Colonic mucosa (tissue), 4 donors: ENCODE measurements at regions not wholly inside any gene's neighbourhood (a gene's known extent, or its start where the extent isn't known, plus 50 kb on each side); places are given as distances from the start of the nearest gene placed in this dataset.

Experiments
- DNase-seq: peaks from one replicate; pipeline ENCODE4 v3.0.0-alpha.2; 2020
- H3K27ac ChIP-seq: fragments of 200-600 bp; one replicate; pipeline ENCODE4 v1.8.0; 2021
- H3K27me3 ChIP-seq: fragments of 200-600 bp; one replicate; pipeline ENCODE4 v1.8.0; 2021
- H3K36me3 ChIP-seq: fragments of 200-600 bp; one replicate; pipeline ENCODE4 v1.8.0; 2021
- H3K4me1 ChIP-seq: fragments of 200-600 bp; one replicate; pipeline ENCODE4 v1.8.0; 2021; ENCODE audit warnings: mild to moderate bottlenecking
- H3K4me3 ChIP-seq: fragments of 200-600 bp; one replicate; pipeline ENCODE4 v1.8.0; 2021
- H3K9ac ChIP-seq, 2 donors: one replicate each; pipeline ENCODE4 v1.7.0; 2013; ENCODE audit warnings: control low read depth in 2 of 2, low read depth in 2 of 2, low read length in 2 of 2
- H3K9me3 ChIP-seq: fragments of 200-600 bp; one replicate; pipeline ENCODE4 v1.8.0; 2021
- intact Hi-C: fragments of 100-400 bp; cut with DNase I; formaldehyde crosslinking; loops from one replicate; pipeline ENCODE4 v1.14.1; 2022
- TF ChIP-seq, protein P1 (sequence below): fragments of 200-600 bp; IDR thresholded peaks from one replicate; pipeline ENCODE4 v1.8.0; 2022; ENCODE audit warnings: antibody characterized with exemption, mild to moderate bottlenecking
- donor health status: healthy.
- donor health status: DM: no; HTN: no; CAD: no.
- donor health status: DM: no; HTN: no; CAD: no.

DNA sequence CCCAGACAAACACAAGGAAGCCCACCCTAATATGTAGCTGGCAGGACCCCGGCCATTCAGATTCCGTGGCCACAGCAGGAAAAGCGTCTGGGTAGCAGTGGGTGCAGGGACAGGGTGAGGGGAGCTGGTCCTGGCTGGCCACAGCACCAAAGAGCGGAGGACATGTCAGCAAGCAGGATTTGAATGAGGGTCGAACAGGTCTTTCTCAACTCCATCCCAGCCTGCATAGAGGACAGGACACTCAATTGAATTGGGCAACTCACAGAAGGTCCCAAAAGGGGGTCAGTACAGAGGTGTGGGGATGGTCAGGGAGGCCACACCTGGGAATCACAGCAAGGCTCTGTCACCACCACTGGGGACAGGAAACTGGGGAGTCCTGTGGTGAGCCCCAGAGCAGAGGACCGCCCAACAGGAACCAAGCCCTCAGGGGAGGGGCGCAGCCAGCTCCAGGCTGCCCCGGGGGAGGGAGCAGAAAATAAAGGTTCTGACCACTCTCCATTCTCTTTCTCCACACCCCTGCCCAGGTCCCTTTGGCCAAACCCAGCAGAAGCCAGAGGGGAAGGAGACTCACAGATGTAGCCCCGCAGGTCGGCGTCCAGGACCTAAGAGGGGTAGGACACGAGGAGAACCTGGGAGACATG lies 108.7 kb upstream of the PPP2R2D start:
- DNase-seq, result no peak
- intact Hi-C loops, result no loop called here
- no peaks in the 10 kb centered on the region for H3K27me3 ChIP-seq

DNA sequence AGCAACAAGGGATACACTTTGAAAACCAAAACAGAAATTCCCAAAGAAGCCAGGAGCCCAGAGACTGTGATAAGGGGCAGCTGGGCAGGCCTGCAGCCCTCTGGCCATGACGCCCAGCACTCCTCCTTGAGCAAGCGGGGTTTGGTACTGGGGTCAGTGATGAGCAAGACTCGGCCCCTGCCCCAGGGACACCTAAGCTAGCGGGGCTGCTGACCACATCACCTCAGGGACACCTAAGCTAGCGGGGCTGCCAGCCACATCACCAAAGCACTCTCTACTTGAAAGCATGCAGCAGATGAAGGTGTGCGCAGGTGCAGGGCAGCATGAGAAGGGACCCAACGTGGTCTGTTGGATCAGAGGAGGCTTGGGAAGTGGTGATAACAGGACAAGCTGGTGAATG lies 108.0 kb upstream of the PPP2R2D start:
- H3K27ac ChIP-seq, result no peak overlapping the region
- H3K9ac ChIP-seq, result no peak overlapping the region
- no peaks in the 10 kb centered on the region for H3K27me3 ChIP-seq
- intact Hi-C loops, result no loop called here
- no peaks in the 10 kb centered on the region for H3K9me3 ChIP-seq
- no peak for DNase-seq
- TF ChIP-seq, protein P1, sequence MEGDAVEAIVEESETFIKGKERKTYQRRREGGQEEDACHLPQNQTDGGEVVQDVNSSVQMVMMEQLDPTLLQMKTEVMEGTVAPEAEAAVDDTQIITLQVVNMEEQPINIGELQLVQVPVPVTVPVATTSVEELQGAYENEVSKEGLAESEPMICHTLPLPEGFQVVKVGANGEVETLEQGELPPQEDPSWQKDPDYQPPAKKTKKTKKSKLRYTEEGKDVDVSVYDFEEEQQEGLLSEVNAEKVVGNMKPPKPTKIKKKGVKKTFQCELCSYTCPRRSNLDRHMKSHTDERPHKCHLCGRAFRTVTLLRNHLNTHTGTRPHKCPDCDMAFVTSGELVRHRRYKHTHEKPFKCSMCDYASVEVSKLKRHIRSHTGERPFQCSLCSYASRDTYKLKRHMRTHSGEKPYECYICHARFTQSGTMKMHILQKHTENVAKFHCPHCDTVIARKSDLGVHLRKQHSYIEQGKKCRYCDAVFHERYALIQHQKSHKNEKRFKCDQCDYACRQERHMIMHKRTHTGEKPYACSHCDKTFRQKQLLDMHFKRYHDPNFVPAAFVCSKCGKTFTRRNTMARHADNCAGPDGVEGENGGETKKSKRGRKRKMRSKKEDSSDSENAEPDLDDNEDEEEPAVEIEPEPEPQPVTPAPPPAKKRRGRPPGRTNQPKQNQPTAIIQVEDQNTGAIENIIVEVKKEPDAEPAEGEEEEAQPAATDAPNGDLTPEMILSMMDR, result no peak
- H3K4me1 ChIP-seq, result no peaks in the 10 kb centered on the region
- H3K36me3 ChIP-seq, result no peaks in the 10 kb centered on the region
- no peak overlapping the region for H3K4me3 ChIP-seq

More for the DNA sequence above, 108.7 kb upstream of the PPP2R2D start:
- Histone ChIP-seq H3K36me3 (no peaks in the 10 kb centered on the region), H3K4me3 (no peak overlapping the region), H3K9ac (no peak overlapping the region), H3K4me1 (no peaks in the 10 kb centered on the region), H3K27ac (no peak overlapping the region), H3K9me3 (no peaks in the 10 kb centered on the region)
- TF ChIP-seq, protein P1, result no peak

DNA sequence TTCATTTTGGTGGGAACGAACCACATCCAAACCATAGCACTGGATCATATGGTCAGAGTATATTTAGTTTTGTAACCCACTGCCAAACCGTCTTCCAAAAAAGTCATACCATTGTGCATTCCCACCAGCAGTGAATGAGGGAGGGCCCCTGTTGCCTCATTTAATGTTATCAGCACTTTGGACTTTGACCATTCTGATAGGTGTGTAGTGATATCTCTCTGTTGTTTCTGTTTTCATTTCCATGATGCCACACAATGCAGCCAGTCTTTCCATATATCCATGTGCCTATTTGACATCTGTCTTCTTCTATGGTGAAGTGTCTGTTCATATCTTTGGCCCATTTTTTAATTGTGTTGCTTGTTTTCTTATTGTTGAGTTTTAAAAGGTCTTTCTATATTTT lies 105.0 kb upstream of the PPP2R2D start:
- Histone ChIP-seq H3K27ac (no peak overlapping the region), H3K4me3 (no peak overlapping the region), H3K4me1 (no peaks in the 10 kb centered on the region), H3K36me3 (no peaks in the 10 kb centered on the region), H3K9ac (no peak overlapping the region), H3K9me3 (no peaks in the 10 kb centered on the region), H3K27me3 (no peaks in the 10 kb centered on the region)
- TF ChIP-seq, protein P1, result no peak
- intact Hi-C loops, result no loop called here
- DNase-seq, result no peak

DNA sequence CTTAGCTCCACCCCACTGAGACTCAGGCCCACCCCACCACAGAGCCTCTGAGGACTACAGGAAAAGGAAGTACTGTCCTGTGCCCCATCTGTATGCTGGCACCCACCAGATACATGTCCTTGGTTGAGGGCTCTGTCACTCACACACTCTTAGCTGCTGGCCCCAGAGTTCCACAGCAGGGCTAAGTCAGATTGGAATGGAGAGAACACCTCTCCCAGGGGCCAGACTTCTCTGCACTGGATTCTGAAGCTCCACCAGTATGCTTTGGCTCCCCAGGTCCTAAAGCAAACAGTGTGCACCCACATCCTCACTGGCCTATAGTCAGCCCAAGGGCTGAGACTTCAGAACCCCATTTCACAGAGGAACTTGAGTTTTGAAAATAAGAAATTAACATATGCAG lies 103.2 kb upstream of the PPP2R2D start:
- Histone ChIP-seq H3K4me3 (no peak overlapping the region), H3K27ac (no peak overlapping the region), H3K27me3 (no peaks in the 10 kb centered on the region), H3K4me1 (no peaks in the 10 kb centered on the region), H3K9ac (no peak overlapping the region), H3K36me3 (no peaks in the 10 kb centered on the region), H3K9me3 (no peaks in the 10 kb centered on the region)
- TF ChIP-seq, protein P1, result no peak
- intact Hi-C loops, result no loop called here
- DNase-seq, result no peak

DNA sequence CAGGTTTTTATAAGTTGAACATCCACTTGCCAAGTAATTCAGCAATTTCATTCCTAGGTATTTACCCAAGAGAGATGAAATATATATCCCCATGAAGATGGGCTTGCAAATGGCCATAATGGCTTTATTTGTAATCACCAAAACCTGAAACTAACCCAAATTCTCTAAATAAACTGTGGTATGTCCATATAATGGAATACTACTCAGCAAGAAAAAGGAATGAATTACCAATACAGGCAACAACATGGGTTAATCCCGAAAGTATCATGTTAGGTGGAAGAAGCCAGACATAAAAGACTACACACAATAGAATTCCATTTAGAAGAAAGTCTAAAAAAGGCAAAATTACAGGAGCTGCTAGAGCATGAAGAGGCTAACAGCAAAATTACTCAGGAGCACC lies 101.4 kb upstream of the PPP2R2D start:
- TF ChIP-seq, protein P1, result no peak
- Histone ChIP-seq H3K9ac (no peak overlapping the region), H3K4me1 (no peaks in the 10 kb centered on the region), H3K27ac (no peak overlapping the region), H3K27me3 (no peaks in the 10 kb centered on the region), H3K9me3 (no peaks in the 10 kb centered on the region), H3K36me3 (no peaks in the 10 kb centered on the region), H3K4me3 (no peak overlapping the region)
- DNase-seq, result no peak
- intact Hi-C loops, result no loop called here
